MM.1S (cell line): ENCODE measurements at regions not wholly inside any gene's neighbourhood (a gene's known extent, or its start where the extent isn't known, plus 50 kb on each side); places are given as distances from the start of the nearest gene placed in this dataset.

Experiments
- EZH2 ChIP-seq: fragments of 300-600 bp; sonication (generic); optimal IDR thresholded peaks from 2 replicates; pipeline ENCODE3; 2017; ENCODE audit warnings: low read depth, mild to moderate bottlenecking, antibody characterized with exemption, low read length, mixed read lengths
- EZH2phosphoT487 ChIP-seq: fragments of 300-600 bp; sonication (generic); IDR thresholded peaks from 2 replicates; pipeline ENCODE4 v1.6.1; 2018; ENCODE audit warnings: antibody characterized with exemption, low read length
- TF ChIP-seq, protein P1 (sequence below): fragments of 300-600 bp; sonication (generic); IDR thresholded peaks from 2 replicates; pipeline ENCODE4 v1.5.1; 2016; ENCODE audit warnings: antibody characterized with exemption, low read length, mixed read lengths

DNA sequence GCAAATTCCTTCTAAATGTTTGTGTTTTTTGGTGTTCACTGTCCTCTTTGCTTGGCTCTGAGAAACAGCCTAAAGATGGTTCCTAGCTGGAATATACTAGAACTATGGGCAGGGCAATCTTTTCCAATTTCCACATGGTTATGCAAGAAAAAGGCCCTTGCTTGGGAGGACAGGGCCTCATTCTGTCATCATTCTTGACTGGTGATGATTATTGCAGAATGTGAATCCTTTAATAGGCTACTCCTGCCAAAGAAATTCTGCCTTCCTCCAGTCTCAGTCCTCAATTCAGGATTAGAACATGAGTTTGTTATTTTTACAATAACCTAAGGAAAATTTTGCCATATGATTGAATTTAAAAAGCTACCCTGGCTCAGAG lies 218.7 kb downstream of the HNMT start:
- TF ChIP-seq, protein P1, sequence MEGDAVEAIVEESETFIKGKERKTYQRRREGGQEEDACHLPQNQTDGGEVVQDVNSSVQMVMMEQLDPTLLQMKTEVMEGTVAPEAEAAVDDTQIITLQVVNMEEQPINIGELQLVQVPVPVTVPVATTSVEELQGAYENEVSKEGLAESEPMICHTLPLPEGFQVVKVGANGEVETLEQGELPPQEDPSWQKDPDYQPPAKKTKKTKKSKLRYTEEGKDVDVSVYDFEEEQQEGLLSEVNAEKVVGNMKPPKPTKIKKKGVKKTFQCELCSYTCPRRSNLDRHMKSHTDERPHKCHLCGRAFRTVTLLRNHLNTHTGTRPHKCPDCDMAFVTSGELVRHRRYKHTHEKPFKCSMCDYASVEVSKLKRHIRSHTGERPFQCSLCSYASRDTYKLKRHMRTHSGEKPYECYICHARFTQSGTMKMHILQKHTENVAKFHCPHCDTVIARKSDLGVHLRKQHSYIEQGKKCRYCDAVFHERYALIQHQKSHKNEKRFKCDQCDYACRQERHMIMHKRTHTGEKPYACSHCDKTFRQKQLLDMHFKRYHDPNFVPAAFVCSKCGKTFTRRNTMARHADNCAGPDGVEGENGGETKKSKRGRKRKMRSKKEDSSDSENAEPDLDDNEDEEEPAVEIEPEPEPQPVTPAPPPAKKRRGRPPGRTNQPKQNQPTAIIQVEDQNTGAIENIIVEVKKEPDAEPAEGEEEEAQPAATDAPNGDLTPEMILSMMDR, result no peak
- TF ChIP-seq EZH2 (no peak), EZH2phosphoT487 (no peak)
